Activated CD8-positive, alpha-beta memory T cell treated with anti-CD3 and anti-CD28 coated beads, Interleukin-2, amount 50 U/mL, for 24 hours (primary cell): ENCODE measurements at regions not wholly inside any gene's neighbourhood (a gene's known extent, or its start where the extent isn't known, plus 50 kb on each side); places are given as distances from the start of the nearest gene placed in this dataset.

Experiments used
- DNase-seq: peaks from one replicate; pipeline ENCODE4 v3.0.0-alpha.2; 2020; ENCODE audit errors: extremely low read depth

DNA sequence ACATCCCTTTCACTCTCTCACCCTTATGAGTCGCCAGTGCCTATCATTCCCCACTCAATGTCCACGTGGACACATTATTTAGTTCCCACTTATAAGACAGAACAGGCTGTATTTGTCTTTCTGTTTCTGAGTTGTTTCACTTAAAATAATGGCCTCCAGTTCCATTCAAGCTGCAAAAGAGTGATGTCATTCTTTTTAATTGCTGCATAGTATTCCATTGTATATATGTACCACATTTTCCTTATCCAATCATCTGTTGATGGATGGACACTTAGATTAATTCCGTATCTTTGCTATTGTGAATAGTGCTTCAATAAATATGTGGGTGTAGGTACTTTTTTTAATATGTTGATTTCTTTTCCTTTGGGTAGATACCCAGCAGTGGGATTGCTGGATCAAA is 79.1 kb downstream of the ZNF365 start:
- no peak for DNase-seq

DNA sequence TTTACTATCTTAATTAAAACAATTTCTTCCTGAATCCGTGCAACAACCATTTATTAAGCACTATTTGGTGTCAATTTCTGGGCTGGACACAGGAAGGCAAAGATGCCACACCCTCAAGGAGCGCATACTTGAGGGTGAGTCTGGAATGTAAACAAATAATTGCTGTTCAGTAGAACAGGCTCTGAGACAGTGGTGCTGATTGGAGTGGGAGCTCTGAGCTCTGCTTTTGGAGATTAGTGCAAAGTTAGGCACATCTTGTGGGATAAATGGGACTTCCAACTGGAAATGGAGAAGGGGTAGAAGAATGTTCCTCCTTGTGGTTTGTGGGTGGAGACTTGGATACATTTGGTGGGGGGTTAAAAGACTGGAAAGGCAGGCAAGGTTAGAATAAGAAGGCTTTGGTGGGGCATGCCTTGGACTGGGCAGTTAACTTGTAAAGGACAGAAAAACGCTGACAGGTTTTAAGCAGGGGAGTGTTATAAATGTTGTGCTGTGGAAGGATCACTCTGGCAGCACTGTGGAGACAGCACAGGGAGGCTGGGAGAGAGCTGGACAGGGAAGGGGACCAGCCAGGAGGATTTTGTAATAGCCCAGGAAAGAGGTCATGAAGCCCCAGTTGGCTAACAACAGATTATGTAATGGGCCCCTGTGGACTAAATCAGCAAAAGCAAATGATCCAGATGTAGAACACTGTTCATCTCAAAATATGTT is 80.7 kb downstream of the ZNF365 start:
- DNase-seq: no peak

DNA sequence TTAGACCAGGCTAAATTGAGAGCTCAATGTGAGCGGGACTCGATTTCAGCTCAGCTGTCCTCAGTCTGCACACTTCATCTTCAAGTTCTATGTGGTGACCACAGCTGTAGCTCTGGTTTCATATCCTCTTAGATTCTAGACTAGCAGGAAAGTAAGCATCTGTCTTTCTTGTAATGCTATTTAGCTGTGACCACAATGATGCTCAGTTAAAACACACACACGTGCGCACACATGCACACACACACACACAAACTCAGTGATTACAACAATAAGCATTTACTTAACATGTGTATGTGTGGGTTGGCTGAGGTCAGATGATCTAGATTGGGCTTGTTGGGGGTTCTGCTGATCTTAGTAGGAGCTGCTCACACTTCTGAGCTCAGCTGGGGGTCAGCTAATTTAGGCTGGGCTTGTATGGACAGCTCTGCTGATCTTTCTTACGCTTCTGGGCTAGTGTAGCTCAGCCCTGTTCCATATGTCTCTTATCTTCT is 82.5 kb downstream of the ZNF365 start:
- DNase-seq: no peak

DNA sequence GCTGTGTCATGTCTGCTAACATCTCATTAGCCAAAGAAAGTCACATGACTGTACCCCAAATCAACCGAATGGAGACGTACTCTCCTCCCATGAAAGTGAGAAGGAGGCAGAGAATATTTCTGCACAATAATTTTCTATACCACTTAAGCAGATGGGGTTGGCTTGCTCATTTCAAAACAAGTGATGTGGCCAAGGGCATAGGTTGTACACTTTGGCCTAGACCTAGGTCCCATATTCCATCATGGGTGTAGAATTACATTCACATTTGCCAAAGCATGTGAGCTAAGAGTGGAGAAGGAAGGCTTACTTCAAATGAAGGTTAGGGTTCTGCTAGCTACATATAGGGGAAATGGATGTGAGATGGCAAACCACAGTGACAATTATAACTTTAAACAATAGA is 83.0 kb downstream of the ZNF365 start:
- DNase-seq: no peak

DNA sequence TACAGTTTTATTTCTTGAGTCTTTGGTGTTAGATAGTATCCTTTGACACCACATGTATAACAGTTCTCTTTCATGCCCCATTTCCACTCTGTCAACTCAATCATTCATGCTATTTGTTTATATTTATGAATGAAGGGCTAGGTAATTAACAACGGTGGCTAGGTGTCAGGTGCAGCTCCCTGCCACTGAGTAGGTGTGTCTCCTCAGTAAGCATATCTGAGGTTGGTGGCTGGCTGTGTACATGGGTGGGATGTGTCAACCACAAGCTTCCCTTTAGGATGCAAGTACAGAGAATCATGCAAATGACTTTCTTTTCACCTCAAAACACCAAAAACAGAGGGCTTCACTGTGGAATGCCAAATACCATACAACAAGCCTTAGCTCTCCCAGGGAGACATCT is 83.4 kb downstream of the ZNF365 start:
- DNase-seq: no peak

DNA sequence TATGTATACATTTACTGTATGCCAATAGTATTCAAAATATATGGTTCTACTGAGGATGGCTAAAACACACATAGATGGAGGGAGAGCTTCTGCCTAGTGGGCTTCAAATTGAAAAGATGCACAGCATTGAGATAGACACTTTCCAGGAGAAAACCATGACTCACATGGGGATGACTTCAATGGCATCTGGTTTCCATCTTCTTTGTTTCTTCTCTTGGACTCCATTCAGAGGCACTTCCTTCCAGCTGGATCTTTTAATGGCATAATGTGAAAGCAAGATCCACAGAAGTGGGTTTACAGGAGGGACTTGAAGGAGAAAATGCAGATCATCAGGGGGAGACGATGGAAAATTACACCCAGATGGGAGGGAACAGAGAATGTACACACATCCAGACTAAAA is 84.9 kb downstream of the ZNF365 start:
- DNase-seq: no peak

DNA sequence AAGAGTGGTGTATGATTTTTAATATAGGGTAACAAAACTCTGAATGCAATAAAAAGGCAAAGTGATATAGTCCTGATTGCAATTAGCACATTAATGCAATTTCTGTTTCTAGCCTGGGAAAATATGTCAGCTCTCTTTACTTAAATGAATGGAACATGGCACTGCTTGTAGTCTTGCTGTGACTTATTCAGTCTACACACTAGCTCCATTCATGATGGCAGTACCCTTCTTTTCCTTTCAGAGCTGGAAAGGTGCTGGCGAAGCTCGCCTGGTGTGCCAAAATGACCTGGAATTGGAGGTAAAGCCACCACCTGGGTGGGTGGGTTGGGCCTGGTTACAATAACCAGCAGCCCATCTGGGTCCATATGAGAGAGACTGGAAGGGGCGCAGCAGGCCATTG is 85.3 kb downstream of the ZNF365 start:
- no peak for DNase-seq

DNA sequence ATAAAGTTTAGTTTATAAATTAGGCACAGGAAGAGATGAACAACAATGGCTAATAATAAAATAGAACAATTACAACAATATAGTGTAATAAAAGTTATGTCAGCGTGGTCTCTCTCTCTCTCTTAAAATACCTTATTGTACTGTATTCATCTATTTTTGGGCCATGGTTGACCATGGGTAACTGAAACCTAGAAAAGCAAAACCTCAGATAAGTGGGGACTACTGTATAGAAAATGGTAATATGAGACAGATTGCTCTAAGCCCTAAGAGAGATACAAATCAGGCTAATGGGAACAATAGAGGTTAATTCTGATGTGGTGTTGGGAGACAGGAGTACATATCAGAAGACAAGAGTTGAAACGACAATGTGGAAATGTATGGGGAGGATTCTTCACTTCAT is 86.2 kb downstream of the ZNF365 start:
- DNase-seq: no peak

DNA sequence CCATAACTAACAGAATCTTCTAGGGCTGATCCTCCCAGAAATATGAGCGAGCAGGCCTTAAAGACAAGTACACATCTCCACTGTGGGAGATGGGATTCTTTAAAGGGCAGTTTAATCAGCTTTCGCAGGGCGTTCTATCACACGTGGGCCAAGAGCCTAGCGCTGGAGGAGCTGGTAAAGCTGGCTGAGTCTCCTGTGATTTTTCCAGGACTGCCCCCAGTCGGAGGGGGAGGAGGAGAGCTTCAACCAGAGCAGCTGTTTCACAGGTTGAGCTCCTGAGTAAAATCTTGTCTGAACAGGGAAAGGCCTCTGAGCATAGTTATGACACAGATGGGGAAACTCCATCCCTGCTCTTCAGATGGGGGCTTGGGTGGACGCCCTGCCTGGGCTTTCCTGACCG is 87.0 kb downstream of the ZNF365 start:
- DNase-seq: no peak

DNA sequence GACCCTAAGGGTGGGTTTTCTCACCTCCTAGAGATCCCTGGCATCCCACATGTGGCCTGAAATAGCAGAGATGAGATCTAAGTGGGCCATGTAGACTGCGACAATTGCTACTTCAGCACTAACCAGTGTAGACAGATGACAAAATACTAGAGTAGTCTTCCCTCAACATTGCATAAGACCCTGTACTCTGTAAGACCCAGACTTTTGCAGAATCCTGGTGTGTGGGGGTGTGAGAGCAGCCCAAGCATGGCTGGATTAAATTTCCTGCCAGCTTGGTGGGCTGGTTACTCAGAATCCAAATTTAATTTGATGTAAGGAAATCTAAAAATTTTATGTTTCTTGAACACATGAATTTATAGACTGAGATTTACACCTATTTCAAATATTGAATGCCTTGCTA is 88.3 kb downstream of the ZNF365 start:
- no peak for DNase-seq

DNA sequence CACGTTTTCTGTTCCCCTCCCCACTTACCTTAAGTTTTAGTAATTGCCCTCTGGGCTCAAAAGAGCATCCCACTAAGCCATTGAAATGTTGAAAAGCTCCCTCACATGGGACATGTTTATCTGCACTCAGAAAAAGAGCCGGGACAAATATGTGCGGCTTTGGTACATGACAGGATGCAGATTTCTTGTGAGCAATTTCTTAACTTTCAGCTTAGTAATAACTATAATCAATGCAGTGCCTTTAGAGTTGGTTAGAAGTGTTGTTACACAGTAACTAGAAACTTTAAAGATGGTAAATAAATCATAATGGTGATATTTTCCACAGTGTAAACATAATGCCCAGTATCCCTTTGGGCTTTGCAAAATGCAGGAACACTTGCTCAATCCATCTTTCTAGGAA is 89.2 kb downstream of the ZNF365 start:
- no peak for DNase-seq

DNA sequence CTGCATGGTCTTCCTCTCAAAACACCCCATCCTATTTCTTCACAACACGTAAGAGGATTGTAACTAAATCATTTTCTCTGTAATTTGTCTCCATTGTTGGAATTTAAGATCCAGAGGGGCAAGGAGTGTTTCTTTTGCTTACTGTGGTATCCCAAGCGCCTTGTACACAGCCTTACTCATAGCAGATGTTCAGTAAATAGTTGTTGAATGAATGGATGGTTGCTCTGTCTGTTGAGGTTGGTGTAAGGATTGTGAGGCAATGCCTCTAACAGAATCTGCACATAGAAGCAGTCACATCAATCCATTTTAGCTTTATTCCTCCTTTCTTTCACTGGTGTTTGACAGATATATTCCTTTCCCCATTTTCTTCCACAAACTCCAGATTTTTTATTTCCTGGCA is 90.1 kb downstream of the ZNF365 start:
- DNase-seq: no peak

DNA sequence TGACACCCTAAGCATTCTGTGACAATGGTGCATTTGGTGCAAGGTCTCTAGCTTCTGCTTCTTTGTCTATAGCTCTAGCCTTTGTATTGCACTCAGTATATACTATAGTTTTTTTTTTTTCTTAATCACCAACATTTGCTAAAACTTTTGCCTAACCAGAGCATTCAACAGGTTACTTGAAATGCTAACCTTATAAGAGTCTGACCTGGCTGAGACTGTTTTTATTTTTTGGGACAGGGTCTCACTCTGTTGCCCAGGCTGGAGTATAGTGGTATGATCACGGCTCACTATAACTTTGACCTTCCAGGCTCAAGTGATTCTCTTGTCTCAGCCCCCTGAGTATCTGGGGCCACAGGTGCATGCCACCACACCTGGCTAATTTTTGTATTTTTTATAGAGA is 92.4 kb downstream of the ZNF365 start:
- no peak for DNase-seq

DNA sequence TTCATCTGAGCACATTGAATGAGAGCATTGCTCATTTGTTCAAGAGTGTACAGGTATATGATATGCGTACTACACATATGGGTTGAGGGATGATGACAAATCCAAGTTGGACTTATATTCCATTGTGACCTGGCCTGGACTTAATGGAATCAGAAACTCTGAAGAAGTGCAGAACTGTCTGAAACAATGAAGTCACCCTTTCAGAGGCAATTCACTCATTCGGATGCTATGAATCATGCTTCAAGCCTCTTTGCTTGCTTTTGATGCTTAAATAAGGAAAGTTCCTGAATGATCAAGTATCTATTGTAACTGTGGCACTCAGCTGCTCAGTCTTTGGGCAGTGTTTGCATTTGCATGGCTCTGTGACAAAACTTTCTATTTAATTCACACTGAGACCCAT is 93.4 kb downstream of the ZNF365 start:
- DNase-seq: no peak

DNA sequence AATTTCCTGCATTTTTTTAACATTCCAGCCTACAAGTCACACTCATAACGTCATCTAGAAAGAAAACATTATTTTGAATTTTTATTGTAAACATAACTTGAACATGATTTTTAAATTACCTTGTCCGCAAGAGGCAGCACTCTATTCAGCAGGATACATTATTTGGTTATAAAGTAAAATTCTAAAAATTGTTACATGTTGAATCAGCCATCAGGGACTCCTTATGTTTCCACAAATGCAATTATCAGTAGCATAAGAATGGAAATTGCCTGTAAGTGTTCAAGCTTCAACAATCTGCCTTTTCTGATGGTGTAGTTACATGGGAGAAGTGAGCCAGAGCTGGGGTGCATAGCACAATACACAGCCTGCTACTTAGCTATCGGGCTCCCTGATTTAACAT is 97.5 kb downstream of the ZNF365 start:
- DNase-seq: no peak

DNA sequence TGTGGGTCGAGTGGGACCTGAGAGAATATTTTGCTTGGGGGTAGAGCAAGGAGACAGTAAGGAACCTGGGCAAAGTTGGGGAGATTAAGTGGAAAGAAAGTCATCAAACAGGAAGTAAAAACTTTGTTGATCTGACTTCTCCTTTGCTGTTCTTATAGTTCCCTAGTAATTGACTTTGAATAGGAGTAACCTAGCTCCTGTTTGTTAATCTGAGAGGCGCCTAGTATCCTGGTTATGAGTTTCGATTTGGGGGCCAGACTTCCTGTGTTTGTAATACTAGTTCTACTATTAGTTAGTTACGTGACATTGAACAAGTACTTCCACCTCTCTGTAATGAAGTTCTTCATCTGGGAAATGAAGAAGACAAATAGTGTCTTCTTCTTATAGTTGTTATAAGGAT is 99.1 kb downstream of the ZNF365 start:
- DNase-seq: no peak

DNA sequence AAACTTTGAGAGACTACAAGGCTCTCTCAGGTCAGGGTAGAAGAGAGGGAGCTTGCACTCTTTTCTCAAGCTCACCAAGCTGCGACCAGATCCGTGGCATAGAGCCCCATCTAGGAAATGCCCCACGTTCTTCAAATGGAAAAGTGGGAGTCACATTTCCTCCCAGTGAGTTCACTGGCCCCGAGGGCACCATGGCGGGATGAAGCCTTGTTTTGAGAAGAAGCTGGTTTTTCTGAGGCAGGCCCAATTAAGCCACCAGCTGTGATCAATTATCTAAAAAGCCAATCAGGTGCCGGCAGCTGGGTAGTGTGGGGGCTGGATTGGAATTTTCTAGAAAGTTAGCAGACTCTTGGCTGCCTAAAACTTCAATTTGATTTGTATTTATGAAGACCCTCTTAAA is 101.4 kb downstream of the ZNF365 start:
- DNase-seq: no peak

DNA sequence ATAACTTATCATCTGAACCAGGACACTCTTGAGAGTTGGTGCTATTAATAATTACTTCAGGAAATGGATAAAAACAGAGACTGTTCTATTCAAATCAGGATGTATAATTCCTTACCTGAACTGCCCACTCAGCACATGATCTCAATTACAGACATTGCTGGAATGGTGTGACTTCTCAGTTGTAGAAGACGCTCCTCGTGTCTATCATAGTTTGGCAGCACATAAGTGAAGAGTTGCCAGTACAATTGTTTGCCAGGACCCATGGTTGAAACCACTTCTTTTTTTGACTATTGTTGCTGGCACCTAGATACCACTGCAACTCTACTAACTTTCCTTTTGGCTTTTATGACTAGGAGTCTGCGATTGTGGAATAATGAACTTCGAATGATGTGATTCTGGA is 105.4 kb downstream of the ZNF365 start:
- DNase-seq: no peak

DNA sequence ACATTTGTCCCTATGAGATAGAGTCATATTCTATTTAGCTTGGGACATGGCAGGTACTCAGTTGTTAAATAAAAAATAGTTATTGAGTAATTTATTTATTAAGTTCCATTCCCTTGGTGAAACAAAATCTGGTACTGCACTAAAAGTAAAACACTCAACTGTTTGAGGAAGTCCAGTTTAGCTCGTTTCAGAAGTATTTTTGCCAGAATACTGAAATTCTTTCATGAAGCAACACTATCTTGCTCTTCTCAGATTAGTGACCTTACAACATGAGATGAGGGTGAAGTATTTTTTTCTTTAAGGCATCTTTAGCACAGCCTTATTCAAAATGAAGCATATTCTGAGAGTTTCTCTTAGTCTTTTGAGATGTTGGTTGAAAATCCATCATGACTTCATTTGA is 106.0 kb downstream of the ZNF365 start:
- DNase-seq: no peak

DNA sequence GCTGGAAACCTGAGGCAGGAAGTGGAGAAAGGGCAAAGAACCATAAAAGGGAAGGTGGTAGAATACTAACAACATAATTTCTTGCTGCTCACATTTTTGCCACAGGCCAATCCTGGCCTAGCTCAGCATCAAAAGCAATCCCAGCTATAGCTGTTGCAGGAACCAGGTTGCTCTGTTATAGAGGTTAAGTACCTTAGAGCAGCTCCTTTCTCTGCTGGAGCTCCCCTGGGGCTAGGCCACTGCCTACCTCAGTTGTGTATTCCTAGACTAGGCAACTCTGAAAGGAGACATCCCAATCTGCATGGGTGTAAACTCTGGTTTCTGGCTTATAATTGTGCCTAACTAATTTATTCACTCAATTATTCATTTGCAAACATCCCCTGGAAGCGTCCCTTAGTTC is 108.4 kb downstream of the ZNF365 start:
- no peak for DNase-seq

DNA sequence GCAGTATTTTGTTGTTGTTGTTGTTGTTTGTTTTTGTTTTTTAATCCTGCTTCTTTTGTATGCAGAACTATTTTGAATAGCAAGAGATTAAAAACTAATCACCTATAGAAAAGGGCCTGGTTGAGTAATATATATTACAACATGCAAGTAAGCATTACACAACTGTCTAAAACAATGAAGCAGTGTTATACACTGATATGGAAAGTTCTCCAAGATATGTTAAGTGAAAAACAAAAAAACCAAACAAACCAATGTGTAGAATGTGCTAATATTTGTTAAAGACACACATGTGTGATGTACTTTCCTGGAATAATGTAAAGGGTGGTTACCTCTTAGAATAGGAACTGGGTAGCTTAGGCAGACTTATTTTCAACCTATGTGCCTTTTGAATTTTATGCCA is 117.4 kb downstream of the ZNF365 start:
- DNase-seq: no peak

DNA sequence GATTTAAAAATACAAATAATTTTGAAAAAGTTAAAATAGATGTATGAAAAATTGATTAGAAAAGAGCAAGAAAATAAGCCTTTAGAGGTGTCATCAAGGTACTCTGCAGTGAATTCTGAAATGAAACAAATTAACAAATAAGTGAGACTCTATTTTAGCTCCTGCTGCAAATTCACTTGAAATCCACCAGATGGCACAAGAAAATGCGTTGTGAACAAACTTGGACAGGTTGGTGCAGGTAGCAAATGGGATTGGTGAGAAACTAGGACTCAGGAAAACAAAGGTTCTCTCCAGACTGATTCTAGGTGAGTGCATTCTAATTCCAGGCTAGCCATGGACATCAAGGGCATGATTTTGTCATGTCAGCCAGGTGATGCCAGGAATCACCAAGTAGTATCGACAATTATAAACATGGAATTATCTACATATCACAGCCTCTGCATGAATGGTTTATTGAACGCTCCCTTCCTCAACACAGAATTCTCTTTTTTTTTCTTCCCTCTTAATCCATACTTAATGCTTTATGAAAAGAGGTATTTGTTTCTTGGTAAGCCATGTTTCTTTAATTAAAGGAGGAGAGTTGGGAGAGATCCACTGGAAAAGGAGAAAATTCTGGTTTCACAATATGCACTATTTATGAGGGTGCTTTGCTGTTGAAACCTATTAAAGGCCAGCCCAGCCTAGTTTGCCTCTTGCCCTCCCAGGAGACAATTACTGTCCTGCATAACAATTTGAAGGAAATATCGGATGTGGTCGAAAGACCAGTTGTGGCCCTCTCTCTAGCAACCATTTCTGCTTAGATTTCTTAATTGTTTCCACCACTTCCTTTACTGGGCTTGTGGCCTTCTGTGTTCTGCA is 118.1 kb downstream of the ZNF365 start:
- no peak for DNase-seq

DNA sequence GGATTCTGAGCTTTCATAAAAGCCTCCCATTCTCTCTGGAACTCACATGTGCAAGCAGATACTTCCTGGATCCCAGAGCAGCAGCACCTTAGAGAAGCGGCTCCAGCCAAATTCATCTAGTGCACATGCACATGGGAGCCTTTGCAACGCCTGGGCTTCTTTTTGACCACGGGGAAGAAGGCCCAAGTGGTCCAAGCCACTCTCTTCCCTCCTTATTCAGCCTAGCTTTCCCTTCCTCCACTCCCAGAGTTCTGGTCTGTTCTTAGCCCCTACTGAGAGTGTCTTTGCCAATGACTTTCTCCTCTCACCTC is 118.7 kb downstream of the ZNF365 start:
- DNase-seq: no peak

DNA sequence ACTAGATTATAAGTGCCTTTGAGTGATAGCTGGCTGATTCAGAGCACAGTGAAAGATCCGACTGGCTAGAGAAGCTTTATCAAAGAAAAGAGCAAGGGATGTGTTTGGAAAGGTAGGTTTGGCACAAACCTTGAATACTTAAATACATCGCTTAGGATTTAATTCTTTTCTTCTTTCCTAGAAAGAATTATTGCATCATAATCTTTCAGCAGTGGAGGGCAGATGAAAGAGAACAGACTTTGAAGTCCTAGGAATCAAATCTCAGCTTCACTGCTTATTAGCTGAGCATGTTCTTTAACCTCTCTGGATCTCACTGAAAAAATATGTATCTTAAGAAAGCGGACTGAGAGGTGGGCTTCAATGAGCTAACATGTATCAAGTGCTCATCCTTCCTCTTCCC is 122.8 kb downstream of the ZNF365 start:
- DNase-seq: no peak
